ENCODE measurements at regions not wholly inside any gene's neighbourhood (a gene's known extent, or its start where the extent isn't known, plus 50 kb on each side); places are given as distances from the start of the nearest gene placed in this dataset.

- Histone ChIP-seq H4K20me1 (replicated peaks; ENCODE audit: control insufficient read depth, insufficient read depth, low read length) (no peaks in the 10 kb centered on the region), H3K4me2 (ENCODE audit: insufficient read depth, low read length) (no peak overlapping the region), H3K9me1 (ENCODE audit: control insufficient read depth, insufficient read depth, low read length) (no peaks in the 10 kb centered on the region), H3K27me3 (ENCODE audit: control insufficient read depth in 2 of 2, insufficient read depth in 2 of 2, low read length in 2 of 2) (no peaks in the 10 kb centered on the region), H3K36me3 (ENCODE audit: control insufficient read depth, insufficient read depth, low read length) (no peaks in the 10 kb centered on the region), H3K4me1 (replicated peaks in 1 of 2; ENCODE audit: control insufficient read depth in 2 of 2, insufficient read depth in 2 of 2, low read length in 2 of 2) (no peaks in the 10 kb centered on the region; a peak in 1 of 5 replicates), H3K79me2 (ENCODE audit: control insufficient read depth, insufficient read depth, low read length) (no peaks in the 10 kb centered on the region), H3K4me3 (no peak overlapping the region), H2AFZ (ENCODE audit: low read depth, low read length) (no peak overlapping the region), H3K27ac (ENCODE audit: extremely low read depth, low read depth, low read length) (no peak overlapping the region), H3K9ac (ENCODE audit: insufficient read depth in 1 of 2, low read depth in 2 of 2, low read length in 2 of 2) (no peak overlapping the region), H3K9me3 (replicated peaks; ENCODE audit: control insufficient read depth, insufficient read depth, low read depth, low read length) (no peaks in the 10 kb centered on the region)
- 2% methylated on average over 2 of the region's 2 CpGs for WGBS (ENCODE audit: insufficient coverage, low coverage, missing lambda C conversion rate)
- in situ Hi-C loops (cut with MboI), result no loop called here
- BruUV-seq (replicated peaks), result no TSS peak
- ATAC-seq (no peak), FAIRE-seq (peak; percentile 86), DNase-seq (ENCODE audit: extremely low read depth in 1 of 4, low spot score in 3 of 4) (peak; percentile 13 to 56 (median 27))
- intact Hi-C loops (cut with micrococcal nuclease), result no loop called here
- ChIA-PET POLR2A (interaction anchor here (0.6 to 1.0 kb wide), 2 partner anchors 8 to 24 kb away, joined by 3 read pairs; no protein-coding TSS in a partner anchor), CTCF (ENCODE audit: low intra/inter-chr PET ratio) (interaction anchor here (0.6 kb wide), 1 partner anchor 1008 kb away, joined by 5 read pairs; no protein-coding TSS in a partner anchor)
- TF ChIP-seq ZNF224 (CRISPR knock-in tag; IDR thresholded peaks at IDR 0.05) (no peak), CC2D1A (IDR thresholded peaks at IDR 0.05) (no peak), ATF3 (IDR thresholded peaks at IDR 0.05) (peak; percentile 51), ATF3 (CRISPR knock-in tag; conservative IDR thresholded peaks at IDR 0.05) (no peak), FOXA1 (IDR thresholded peaks at IDR 0.05; ENCODE audit: borderline replicate concordance) (no peak), SRSF9 (IDR thresholded peaks at IDR 0.05; ENCODE audit: borderline replicate concordance, low read depth, low read length) (no peak), NCOA6 (IDR thresholded peaks at IDR 0.05) (no peak), SMARCA4 (IDR thresholded peaks at IDR 0.05) (peak; percentile 19; the same call in 1 of the 2 replicates), MTA2 (IDR thresholded peaks at IDR 0.05; ENCODE audit: low read depth) (no peak), RAD51 (IDR thresholded peaks at IDR 0.05; ENCODE audit: borderline replicate concordance, low read depth) (no peak), GABPB2 (CRISPR knock-in tag; conservative IDR thresholded peaks at IDR 0.05) (no peak)
These were observed 290.6 kb downstream of the PIK3R1 start for GRCh38 chr5:68505917-68506860.

Measured in K562 (cell line).